IMR-90 (cell line): ENCODE measurements at regions not wholly inside any gene's neighbourhood (a gene's known extent, or its start where the extent isn't known, plus 50 kb on each side); places are given as distances from the start of the nearest gene placed in this dataset.

ENCODE experiments used
- ATAC-seq: fragments of 200-7000 bp; cut with Tn5 transposase; 2 replicates; pipeline ENCODE4 v1.9.1; 2020; ENCODE audit warnings: low read depth, mild to moderate bottlenecking, moderate library complexity
- BruUV-seq: library from RNA; stranded (reverse); fragments of 400-500 nt; replicated peaks from 2 replicates; lab custom pipeline; 2021; lab: Mats Ljungman, UMichigan
- CTCF ChIA-PET: fragments of 300-600 bp; formaldehyde crosslinking; extraction: SDS; loops from one replicate; lab custom pipeline; 2021; ENCODE audit warnings: antibody characterized with exemption; lab: Yijun Ruan, JAX
- POLR2A ChIA-PET: fragments of 300-600 bp; sonication (Branson Sonifier 250); formaldehyde crosslinking; loops from one replicate; lab custom pipeline; 2022; ENCODE audit warnings: antibody characterized with exemption; ENCODE audit not compliant: unreplicated experiment; lab: Charles Lee
- DNase-seq: peaks from one replicate; pipeline ENCODE4 v3.0.0; 2013
- H2AFZ ChIP-seq: replicated peaks from 2 replicates; pipeline ENCODE3; 2013; ENCODE audit warnings: low read length, mild to moderate bottlenecking; ENCODE audit not compliant: poor library complexity
- H2AK5ac ChIP-seq: 2 replicates; pipeline ENCODE4 v1.6.1; 2013; ENCODE audit warnings: low read depth, low read length, inconsistent platforms
- H2AK9ac ChIP-seq: replicated peaks from 2 replicates; pipeline ENCODE3; 2013; ENCODE audit warnings: mild to moderate bottlenecking, low read depth, low read length, moderate library complexity; ENCODE audit not compliant: poor library complexity
- H2BK120ac ChIP-seq: 2 replicates; pipeline ENCODE4 v1.6.1; 2013; ENCODE audit warnings: low read depth, low read length, inconsistent platforms
- H2BK15ac ChIP-seq: 3 replicates; pipeline ENCODE4 v1.6.1; 2013; ENCODE audit warnings: low read depth, low read length, inconsistent platforms
- H2BK20ac ChIP-seq: 2 replicates; pipeline ENCODE4 v1.6.1; 2013; ENCODE audit warnings: low read depth, mild to moderate bottlenecking, inconsistent platforms, low read length, moderate library complexity
- H2BK5ac ChIP-seq: 2 replicates; pipeline ENCODE4 v1.6.1; 2013; ENCODE audit warnings: mild to moderate bottlenecking, low read depth, low read length, inconsistent platforms; ENCODE audit not compliant: poor library complexity, severe bottlenecking
- H3K14ac ChIP-seq: replicated peaks from 2 replicates; pipeline ENCODE4 v1.6.1; 2013; ENCODE audit warnings: low read depth, low read length, inconsistent platforms
- H3K18ac ChIP-seq: 2 replicates; pipeline ENCODE4 v1.6.1; 2013; ENCODE audit warnings: low read depth, low read length, control low read depth
- H3K23ac ChIP-seq: 2 replicates; pipeline ENCODE4 v1.6.1; 2013; ENCODE audit warnings: low read depth, low read length, inconsistent platforms
- H3K27ac ChIP-seq: 2 replicates; pipeline ENCODE4 v1.5.1; 2013; ENCODE audit warnings: mild to moderate bottlenecking, control low read depth, low read length; ENCODE audit not compliant: insufficient read depth
- H3K27me3 ChIP-seq: 2 replicates; pipeline ENCODE4 v1.6.1; 2013; ENCODE audit warnings: low read length; ENCODE audit not compliant: control insufficient read depth, insufficient read depth
- H3K36me3 ChIP-seq: 2 replicates; pipeline ENCODE4 v1.6.1; 2013; ENCODE audit warnings: low read length, mixed read lengths; ENCODE audit not compliant: control insufficient read depth, insufficient read depth
- H3K4ac ChIP-seq: 2 replicates; pipeline ENCODE4 v1.6.1; 2013; ENCODE audit warnings: low read depth, low read length, inconsistent platforms
- H3K4me1 ChIP-seq: 2 replicates; pipeline ENCODE4 v1.6.1; 2013; ENCODE audit warnings: low read length, mixed read lengths; ENCODE audit not compliant: control insufficient read depth, insufficient read depth
- H3K4me2 ChIP-seq: 2 replicates; pipeline ENCODE4 v1.6.1; 2013; ENCODE audit warnings: low read depth, mild to moderate bottlenecking, control low read depth, low read length, moderate library complexity
- H3K4me3 ChIP-seq: 2 replicates; pipeline ENCODE4 v1.5.1; 2013; ENCODE audit warnings: low read depth, mild to moderate bottlenecking, control low read depth, low read length, moderate library complexity; ENCODE audit not compliant: insufficient read depth
- H3K56ac ChIP-seq: 2 replicates; pipeline ENCODE4 v1.6.1; 2013; ENCODE audit warnings: low read length, inconsistent platforms; ENCODE audit not compliant: insufficient read depth; ENCODE audit errors: extremely low read depth
- H3K79me1 ChIP-seq, 2 experiments: 2 replicates each; pipeline ENCODE4 v1.6.1; 2013; ENCODE audit warnings: low read length in 2 of 2, inconsistent platforms in 1 of 2, low read depth in 1 of 2
- H3K9ac ChIP-seq: 2 replicates; pipeline ENCODE4 v1.6.1; 2013; ENCODE audit warnings: low read depth, low read length, control low read depth
- H3K9me1 ChIP-seq: 2 replicates; pipeline ENCODE4 v1.6.1; 2013; ENCODE audit warnings: low read length, inconsistent platforms; ENCODE audit not compliant: insufficient read depth
- H3K9me3 ChIP-seq: 2 replicates; pipeline ENCODE4 v1.6.1; 2013; ENCODE audit warnings: low read length; ENCODE audit not compliant: control insufficient read depth, insufficient read depth
- H4K20me1 ChIP-seq: 2 replicates; pipeline ENCODE4 v1.6.1; 2013; ENCODE audit warnings: low read length, inconsistent platforms; ENCODE audit not compliant: insufficient read depth
- H4K5ac ChIP-seq: 2 replicates; pipeline ENCODE4 v1.6.1; 2013; ENCODE audit warnings: mild to moderate bottlenecking, low read depth, low read length, control low read depth
- H4K8ac ChIP-seq, 2 experiments: 2 replicates each; pipeline ENCODE4 v1.6.1; 2013; ENCODE audit warnings: low read depth in 2 of 2, low read length in 2 of 2, control low read depth in 1 of 2, inconsistent platforms in 1 of 2
- H4K91ac ChIP-seq: 2 replicates; pipeline ENCODE4 v1.6.1; 2013; ENCODE audit warnings: low read depth, low read length, inconsistent platforms; ENCODE audit not compliant: insufficient read depth
- ELK1 ChIP-seq: fragments of 150-350 bp; IDR thresholded peaks from 2 replicates; pipeline ENCODE4 v1.6.1; 2016; ENCODE audit warnings: low read depth, mild to moderate bottlenecking, low read length, moderate library complexity, borderline replicate concordance
- MAFK ChIP-seq: IDR thresholded peaks from 2 replicates; pipeline ENCODE4 v1.6.1; 2012; ENCODE audit warnings: low read depth, low read length, improper control_type of control experiment
- MXI1 ChIP-seq: IDR thresholded peaks from 2 replicates; pipeline ENCODE4 v1.6.1; 2012; ENCODE audit warnings: low read depth, mild to moderate bottlenecking, low read length, moderate library complexity, borderline replicate concordance
- NFE2L2 ChIP-seq: fragments of 150-350 bp; IDR thresholded peaks from 2 replicates; pipeline ENCODE4 v1.6.1; 2016; ENCODE audit warnings: low read depth, mild to moderate bottlenecking, low read length
- POLR2A ChIP-seq: IDR thresholded peaks from 2 replicates; pipeline ENCODE4 v1.6.1; 2012; ENCODE audit warnings: mild to moderate bottlenecking, low read depth, low read length
- RCOR1 ChIP-seq: IDR thresholded peaks from 2 replicates; pipeline ENCODE4 v1.6.1; 2012; ENCODE audit warnings: mild to moderate bottlenecking, low read length, improper control_type of control experiment; ENCODE audit not compliant: insufficient replicate concordance
- SMC3 ChIP-seq: fragments of 150-350 bp; IDR thresholded peaks from 2 replicates; pipeline ENCODE4 v1.6.1; 2016; ENCODE audit warnings: low read depth, mild to moderate bottlenecking, antibody characterized with exemption, low read length, moderate library complexity
- USF2 ChIP-seq: fragments of 150-350 bp; IDR thresholded peaks from 2 replicates; pipeline ENCODE4 v1.6.1; 2017; ENCODE audit warnings: mild to moderate bottlenecking, antibody characterized with exemption, low read length, low read depth
- WGBS, 2 experiments: methylation state at CpG; one replicate each; pipeline versions ENCODE4 v1.1.5 to v1.1.7; 2013; ENCODE audit warnings: missing lambda C conversion rate in 2 of 2; ENCODE audit not compliant: insufficient read length in 1 of 2; ENCODE audit errors: extremely low coverage in 2 of 2; 5-methylcytosine and 5-hydroxymethylcytosine counted together
- dilution Hi-C: fragments of 300-500 bp; cut with HindIII; formaldehyde crosslinking; loops from one replicate; pipeline ENCODE4 v1.14.3; 2018; ENCODE audit warnings: low sequenced_read_pairs; ENCODE audit not compliant: unreplicated experiment
- in situ Hi-C: fragments of 300-500 bp; cut with MboI; formaldehyde crosslinking; loops from 3 replicates; pipeline ENCODE4 v1.14.3; 2019; ENCODE audit warnings: low sequenced_read_pairs, inconsistent platforms, mixed read lengths
- intact Hi-C: fragments of 100-400 bp; cut with micrococcal nuclease; formaldehyde crosslinking; loops from 2 replicates; pipeline ENCODE4 v1.10.0; 2022

GRCh38 chr11:88017666-88018065 is 157.6 kb downstream of the RAB38 start:
- Histone ChIP-seq H2BK15ac (no peak overlapping the region), H3K4me1 (no peaks in the 10 kb centered on the region), H3K36me3 (no peaks in the 10 kb centered on the region), H3K4me3 (no peak overlapping the region), H3K4ac (no peak overlapping the region), H3K14ac (no peak overlapping the region), H3K18ac (no peak overlapping the region), H3K23ac (no peak overlapping the region), H2BK20ac (no peak overlapping the region), H2BK120ac (no peak overlapping the region), H3K27ac (no peak overlapping the region), H3K9me3 (no peaks in the 10 kb centered on the region), H3K27me3 (no peaks in the 10 kb centered on the region), H3K9me1 (no peaks in the 10 kb centered on the region), H4K20me1 (no peaks in the 10 kb centered on the region), H3K9ac (no peak overlapping the region), H3K4me2 (no peak overlapping the region), H2AFZ (no peak overlapping the region), H4K5ac (no peak overlapping the region), H2BK5ac (no peak overlapping the region), H3K79me1 (no peaks in the 10 kb centered on the region), H4K8ac (no peak overlapping the region), H2AK9ac (no peak overlapping the region), H4K91ac (no peak overlapping the region), H3K56ac (no peak overlapping the region), H2AK5ac (no peak overlapping the region)
- ChIA-PET CTCF (interaction anchor here (4.0 kb wide), 1 partner anchor 525 kb away, joined by 38 read pairs; no protein-coding TSS in a partner anchor), POLR2A (no interaction called here)
- in situ Hi-C loops = loop anchor here (25.0 kb wide), 2 partner anchors 520 to 870 kb away; no protein-coding TSS in a partner anchor
- no CpG with 5 or more reads among the region's 4 CpGs for WGBS, 2 experiments
- dilution Hi-C loops = loop anchor here (25.0 kb wide), 1 partner anchor 520 kb away; no protein-coding TSS in a partner anchor
- no peak for DNase-seq
- BruUV-seq = no TSS peak
- ATAC-seq = no peak
- TF ChIP-seq RCOR1 (no peak), MXI1 (no peak), SMC3 (no peak), ELK1 (no peak), USF2 (no peak), MAFK (no peak), POLR2A (no peak), NFE2L2 (no peak)
- intact Hi-C loops = no loop called here
